OCI-LY3 (cell line): ENCODE measurements at regions not wholly inside any gene's neighbourhood (a gene's known extent, or its start where the extent isn't known, plus 50 kb on each side); places are given as distances from the start of the nearest gene placed in this dataset.

ENCODE experiments used
- H2AFZ ChIP-seq: fragments of 200-600, 300-600 bp; shearing (Covaris generic); 2 replicates; pipeline ENCODE4 v1.6.0; 2014; ENCODE audit warnings: antibody characterized with exemption, low read depth, low read length
- H3K27ac ChIP-seq: fragments of 200-600, 300-600 bp; sonication (generic); 2 replicates; pipeline ENCODE4 v1.5.1; 2014; ENCODE audit warnings: mild to moderate bottlenecking, low read length, moderate library complexity, mixed read lengths
- H3K27me3 ChIP-seq: fragments of 200-600, 300-600 bp; sonication (generic); 2 replicates; pipeline ENCODE4 v1.6.1; 2014; ENCODE audit warnings: low read depth, low read length, mixed read lengths
- H3K36me3 ChIP-seq: fragments of 200-600, 300-600 bp; sonication (generic); replicated peaks from 2 replicates; pipeline ENCODE3; 2014; ENCODE audit warnings: low read depth, low read length, mixed read lengths
- H3K4me1 ChIP-seq: fragments of 300-600, 200-600 bp; sonication (generic); 2 replicates; pipeline ENCODE4 v1.6.1; 2014; ENCODE audit warnings: low read length, mixed read lengths
- H3K4me2 ChIP-seq: fragments of 200-600, 300-600 bp; sonication (generic); 2 replicates; pipeline ENCODE4 v1.6.1; 2014; ENCODE audit warnings: low read length, mixed read lengths
- H3K4me3 ChIP-seq: fragments of 300-600, 200-600 bp; sonication (generic); 2 replicates; pipeline ENCODE4 v1.5.1; 2014; ENCODE audit warnings: antibody characterized with exemption, mild to moderate bottlenecking, low read length, moderate library complexity
- H3K79me2 ChIP-seq: fragments of 300-600, 200-600 bp; shearing (Covaris generic); 2 replicates; pipeline ENCODE4 v1.6.1; 2014; ENCODE audit warnings: mild to moderate bottlenecking, low read length, mixed read lengths
- H3K9ac ChIP-seq: fragments of 300-600, 200-600 bp; shearing (Covaris generic); 2 replicates; pipeline ENCODE4 v1.6.0; 2014; ENCODE audit warnings: mild to moderate bottlenecking, low read length, moderate library complexity
- H3K9me3 ChIP-seq: fragments of 200-600, 300-600 bp; shearing (Covaris generic); 2 replicates; pipeline ENCODE4 v1.6.1; 2014; ENCODE audit warnings: low read length, mixed read lengths; ENCODE audit not compliant: insufficient read depth
- H4K20me1 ChIP-seq: fragments of 200-600, 300-600 bp; sonication (generic); 2 replicates; pipeline ENCODE4 v1.6.1; 2016; ENCODE audit warnings: low read length, mixed read lengths; ENCODE audit not compliant: insufficient read depth
- CTCF ChIP-seq: fragments of 200-600, 300-600 bp; sonication (generic); IDR thresholded peaks from 2 replicates; pipeline ENCODE4 v1.5.1; 2014; ENCODE audit warnings: antibody characterized with exemption, low read length, low read depth
- EZH2phosphoT487 ChIP-seq: fragments of 200-600 bp; shearing (Covaris generic); IDR thresholded peaks from 2 replicates; pipeline ENCODE4 v1.6.1; 2018; ENCODE audit warnings: antibody characterized with exemption, mixed run types, low read depth

- Histone ChIP-seq H3K4me2 (no peak overlapping the region), H3K36me3 (no peaks in the 10 kb centered on the region), H3K9me3 (no peaks in the 10 kb centered on the region), H3K79me2 (no peaks in the 10 kb centered on the region), H3K4me3 (no peak overlapping the region), H4K20me1 (no peaks in the 10 kb centered on the region), H3K4me1 (no peaks in the 10 kb centered on the region), H3K27ac (no peak overlapping the region), H2AFZ (no peak overlapping the region), H3K27me3 (no peaks in the 10 kb centered on the region), H3K9ac (no peak overlapping the region)
- TF ChIP-seq CTCF (no peak), EZH2phosphoT487 (no peak)
Measured at GRCh38 chr2:175750195-175750594, 251.9 kb downstream of the LNPK start.

GRCh38 chr2:175745911-175746310, 256.2 kb downstream of the LNPK start:
- no peaks in the 10 kb centered on the region for H3K4me1 ChIP-seq
- H4K20me1 ChIP-seq = no peaks in the 10 kb centered on the region
- no peak overlapping the region for H3K9ac ChIP-seq
- no peak overlapping the region for H3K27ac ChIP-seq
- TF ChIP-seq CTCF = no peak
- TF ChIP-seq EZH2phosphoT487 = no peak
- H3K79me2 ChIP-seq = no peaks in the 10 kb centered on the region
- H3K36me3 ChIP-seq = no peaks in the 10 kb centered on the region
- no peak overlapping the region for H3K4me3 ChIP-seq
- H3K4me2 ChIP-seq = no peak overlapping the region
- no peaks in the 10 kb centered on the region for H3K27me3 ChIP-seq
- H3K9me3 ChIP-seq = no peaks in the 10 kb centered on the region
- no peak overlapping the region for H2AFZ ChIP-seq

- H3K4me1 ChIP-seq = no peaks in the 10 kb centered on the region
- H2AFZ ChIP-seq = no peak overlapping the region
- TF ChIP-seq CTCF = no peak
- TF ChIP-seq EZH2phosphoT487 = no peak
- no peaks in the 10 kb centered on the region for H4K20me1 ChIP-seq
- H3K27me3 ChIP-seq = 0 out of 2 replicates have a peak, but pooled peaks cover 3% of the 10 kb centered on the region
- H3K4me2 ChIP-seq = no peak overlapping the region
- no peaks in the 10 kb centered on the region for H3K36me3 ChIP-seq
- H3K9me3 ChIP-seq = no peaks in the 10 kb centered on the region
- H3K9ac ChIP-seq = no peak overlapping the region
- H3K4me3 ChIP-seq = no peak overlapping the region
- H3K79me2 ChIP-seq = no peaks in the 10 kb centered on the region
- H3K27ac ChIP-seq = no peak overlapping the region
Measured at GRCh38 chr2:175744000-175744399, 258.1 kb downstream of the LNPK start.

GRCh38 chr2:175743011-175743410, 259.1 kb downstream of the LNPK start:
- no peak for TF ChIP-seq CTCF
- no peak for TF ChIP-seq EZH2phosphoT487
- Histone ChIP-seq H3K4me2 (no peak overlapping the region), H3K36me3 (no peaks in the 10 kb centered on the region), H3K27me3 (0 out of 2 replicates have a peak, but pooled peaks cover 3% of the 10 kb centered on the region), H3K9ac (no peak overlapping the region), H3K4me1 (no peaks in the 10 kb centered on the region), H3K9me3 (no peaks in the 10 kb centered on the region), H2AFZ (no peak overlapping the region), H3K4me3 (no peak overlapping the region), H3K27ac (no peak overlapping the region), H3K79me2 (no peaks in the 10 kb centered on the region), H4K20me1 (no peaks in the 10 kb centered on the region)
